Fibroblast of lung (primary cell): ENCODE measurements at regions not wholly inside any gene's neighbourhood (a gene's known extent, or its start where the extent isn't known, plus 50 kb on each side); places are given as distances from the start of the nearest gene placed in this dataset.

Experiments used
- EZH2 ChIP-seq: IDR thresholded peaks from 2 replicates; pipeline ENCODE4 v1.5.1; 2012; ENCODE audit warnings: low read length, control low read depth, mild to moderate bottlenecking; ENCODE audit errors: missing control alignments
- TF ChIP-seq, protein P1 (sequence below), 2 donors: IDR thresholded peaks in 1 of 2; conservative IDR thresholded peaks in 1 of 2; 1 replicate in 1 of 2; 2 replicates in 1 of 2; pipeline ENCODE4 v1.5.1; 2011 to 2012; ENCODE audit warnings: low read length in 2 of 2, control low read depth in 1 of 2, inconsistent platforms in 1 of 2, low read depth in 1 of 2, mild to moderate bottlenecking in 1 of 2

- TF ChIP-seq, protein P1, sequence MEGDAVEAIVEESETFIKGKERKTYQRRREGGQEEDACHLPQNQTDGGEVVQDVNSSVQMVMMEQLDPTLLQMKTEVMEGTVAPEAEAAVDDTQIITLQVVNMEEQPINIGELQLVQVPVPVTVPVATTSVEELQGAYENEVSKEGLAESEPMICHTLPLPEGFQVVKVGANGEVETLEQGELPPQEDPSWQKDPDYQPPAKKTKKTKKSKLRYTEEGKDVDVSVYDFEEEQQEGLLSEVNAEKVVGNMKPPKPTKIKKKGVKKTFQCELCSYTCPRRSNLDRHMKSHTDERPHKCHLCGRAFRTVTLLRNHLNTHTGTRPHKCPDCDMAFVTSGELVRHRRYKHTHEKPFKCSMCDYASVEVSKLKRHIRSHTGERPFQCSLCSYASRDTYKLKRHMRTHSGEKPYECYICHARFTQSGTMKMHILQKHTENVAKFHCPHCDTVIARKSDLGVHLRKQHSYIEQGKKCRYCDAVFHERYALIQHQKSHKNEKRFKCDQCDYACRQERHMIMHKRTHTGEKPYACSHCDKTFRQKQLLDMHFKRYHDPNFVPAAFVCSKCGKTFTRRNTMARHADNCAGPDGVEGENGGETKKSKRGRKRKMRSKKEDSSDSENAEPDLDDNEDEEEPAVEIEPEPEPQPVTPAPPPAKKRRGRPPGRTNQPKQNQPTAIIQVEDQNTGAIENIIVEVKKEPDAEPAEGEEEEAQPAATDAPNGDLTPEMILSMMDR (conservative IDR thresholded peaks at IDR 0.05 in 1 of 2, IDR thresholded peaks at IDR 0.05 in 1 of 2; ENCODE audit: low read depth in 1 of 2, low read length in 2 of 2) = no peak
- no peak for TF ChIP-seq EZH2
Measured at GRCh38 chr1:232367293-232367692, 262.6 kb downstream of the SIPA1L2 start.
